Ovary (tissue), 7 donors: ENCODE measurements at regions not wholly inside any gene's neighbourhood (a gene's known extent, or its start where the extent isn't known, plus 50 kb on each side); places are given as distances from the start of the nearest gene placed in this dataset.

ENCODE experiments used
- DNase-seq, 5 donors: peaks; one replicate each; pipeline ENCODE4 v3.0.0-alpha.2; 2019 to 2020
- H3K27ac ChIP-seq, 2 donors: fragments of 200-600 bp; one replicate each; pipeline versions ENCODE4 v1.5.1 to v1.8.0; 2019 to 2022
- H3K27me3 ChIP-seq: fragments of 200-600 bp; one replicate; pipeline ENCODE4 v1.8.0; 2022
- H3K36me3 ChIP-seq: fragments of 200-600 bp; sonication (generic); one replicate; pipeline ENCODE4 v1.5.1; 2019
- H3K4me1 ChIP-seq: one replicate; pipeline ENCODE4 v1.8.1; 2013; ENCODE audit warnings: mild to moderate bottlenecking, moderate library complexity; ENCODE audit not compliant: insufficient read depth
- H3K4me3 ChIP-seq: fragments of 200-600 bp; sonication (generic); one replicate; pipeline ENCODE4 v1.5.1; 2017
- H3K9me3 ChIP-seq, 2 donors: fragments of 200-600 bp in 1 of 2; sonication (generic) in 1 of 2; one replicate each; pipeline versions ENCODE4 v1.5.1 to v1.8.1; 2013 to 2019; ENCODE audit warnings: mild to moderate bottlenecking in 1 of 2, moderate library complexity in 1 of 2
- EP300 ChIP-seq: sonication (generic); formaldehyde crosslinking; IDR thresholded peaks from one replicate; pipeline ENCODE4 v1.6.1; 2017; ENCODE audit warnings: antibody characterized with exemption
- POLR2A ChIP-seq: fragments of 450-650 bp; IDR thresholded peaks from one replicate; pipeline ENCODE4 v1.6.1; 2017; ENCODE audit warnings: antibody characterized with exemption, mild to moderate bottlenecking, moderate library complexity
- WGBS, 3 donors: extraction: QIAGEN DNeasy Blood & Tissue Kit in 1 of 3; methylation state at CpG; one replicate each; pipeline versions ENCODE4 v1.1.5 to v1.1.7; 2013 to 2017; 5-methylcytosine and 5-hydroxymethylcytosine counted together
- intact Hi-C, 4 donors: fragments of 100-400 bp; cut with DNase I; formaldehyde crosslinking; loops; one replicate each; pipeline versions ENCODE4 v1.11.0 to v1.15.1; 2022 to 2023
- TF ChIP-seq, protein P1 (sequence below), 3 donors: fragments of 450-650 bp in 2 of 3; fragments of 200-600 bp in 1 of 3; IDR thresholded peaks; one replicate each; pipeline versions ENCODE4 v1.5.1 to v1.8.0; 2016 to 2022; ENCODE audit warnings: antibody characterized with exemption in 3 of 3, mild to moderate bottlenecking in 1 of 3
- donor health status: DM: no; HTN: no; CAD: no; lungs with moderate emphysema.
- donor health status: DM: no; HTN: no; CAD: no.
- donor health status: Bipolar disorder and iron deficiency.
- donor health status: DM: no; HTN: no; CAD: no.
- donor health status: DM: yes; HTN: yes; CAD: no.

- no peaks in the 10 kb centered on the region for H3K9me3 ChIP-seq
- H3K4me1 ChIP-seq: no peaks in the 10 kb centered on the region
- 42 to 67% (median 52%) methylated on average over 8 of the region's 8 CpGs for WGBS, 3 donors
- H3K27me3 ChIP-seq: no peaks in the 10 kb centered on the region
- no peak overlapping the region for H3K4me3 ChIP-seq
- H3K27ac ChIP-seq: no peak overlapping the region
- no peaks in the 10 kb centered on the region for H3K36me3 ChIP-seq
- intact Hi-C loops: no loop called here
- TF ChIP-seq POLR2A: no peak
- TF ChIP-seq, protein P1, sequence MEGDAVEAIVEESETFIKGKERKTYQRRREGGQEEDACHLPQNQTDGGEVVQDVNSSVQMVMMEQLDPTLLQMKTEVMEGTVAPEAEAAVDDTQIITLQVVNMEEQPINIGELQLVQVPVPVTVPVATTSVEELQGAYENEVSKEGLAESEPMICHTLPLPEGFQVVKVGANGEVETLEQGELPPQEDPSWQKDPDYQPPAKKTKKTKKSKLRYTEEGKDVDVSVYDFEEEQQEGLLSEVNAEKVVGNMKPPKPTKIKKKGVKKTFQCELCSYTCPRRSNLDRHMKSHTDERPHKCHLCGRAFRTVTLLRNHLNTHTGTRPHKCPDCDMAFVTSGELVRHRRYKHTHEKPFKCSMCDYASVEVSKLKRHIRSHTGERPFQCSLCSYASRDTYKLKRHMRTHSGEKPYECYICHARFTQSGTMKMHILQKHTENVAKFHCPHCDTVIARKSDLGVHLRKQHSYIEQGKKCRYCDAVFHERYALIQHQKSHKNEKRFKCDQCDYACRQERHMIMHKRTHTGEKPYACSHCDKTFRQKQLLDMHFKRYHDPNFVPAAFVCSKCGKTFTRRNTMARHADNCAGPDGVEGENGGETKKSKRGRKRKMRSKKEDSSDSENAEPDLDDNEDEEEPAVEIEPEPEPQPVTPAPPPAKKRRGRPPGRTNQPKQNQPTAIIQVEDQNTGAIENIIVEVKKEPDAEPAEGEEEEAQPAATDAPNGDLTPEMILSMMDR (IDR thresholded peaks at IDR 0.05): no peak
- no peak for TF ChIP-seq EP300
- no peak for DNase-seq
Measured at GRCh38 chr3:186472456-186473008, 71.6 kb downstream of the CRYGS start.

DNA sequence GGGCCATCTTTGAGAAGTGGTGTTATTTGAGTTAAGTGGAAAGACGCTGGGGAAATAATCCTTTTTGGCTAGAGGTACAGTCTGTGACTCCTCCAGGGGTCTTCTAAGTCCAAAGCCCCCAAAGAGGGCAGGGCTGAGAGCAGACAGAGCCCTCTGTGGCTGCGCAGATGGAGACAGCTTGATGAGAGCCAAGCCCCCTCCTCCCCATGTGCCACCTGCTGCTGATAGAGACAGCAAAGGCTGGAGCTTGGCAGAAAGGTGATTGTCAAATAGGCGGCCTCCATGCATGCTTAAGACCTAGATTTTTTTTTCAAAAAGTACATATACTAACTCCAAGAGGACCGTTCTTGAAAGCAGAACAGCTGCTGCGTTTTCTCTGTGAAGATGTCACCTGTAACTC lies 72.4 kb downstream of the CRYGS start:
- WGBS, 3 donors: 21 to 51% (median 31%) methylated on average over 5 of the region's 5 CpGs

DNA sequence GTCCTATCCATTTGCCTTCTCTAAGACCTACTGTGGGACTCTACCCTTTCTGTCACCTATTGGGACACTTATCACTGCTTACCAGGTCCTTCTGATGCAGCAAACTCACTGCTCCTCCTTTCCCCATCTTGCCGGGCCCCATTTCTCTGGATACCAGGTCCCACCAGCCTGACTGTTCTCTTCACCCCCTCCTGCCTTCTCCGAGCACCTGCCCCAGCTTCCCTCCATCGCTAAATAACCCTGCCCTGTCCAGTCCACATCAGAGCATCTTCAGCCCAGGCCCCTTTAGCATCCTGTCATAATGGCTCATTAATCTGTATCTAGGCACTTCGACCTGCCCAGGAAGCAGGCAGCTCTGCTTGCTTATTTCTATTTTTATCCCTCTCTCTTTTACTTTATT lies 74.7 kb downstream of the CRYGS start:
- no peak for TF ChIP-seq POLR2A
- TF ChIP-seq, protein P1 (IDR thresholded peaks at IDR 0.05): no peak
- TF ChIP-seq EP300: no peak
- DNase-seq: no peak
- Histone ChIP-seq H3K4me1 (no peaks in the 10 kb centered on the region), H3K27me3 (no peaks in the 10 kb centered on the region), H3K36me3 (no peaks in the 10 kb centered on the region), H3K9me3 (no peaks in the 10 kb centered on the region), H3K27ac (no peak overlapping the region), H3K4me3 (no peak overlapping the region)
- WGBS, 3 donors: 68 to 78% (median 76%) methylated on average over 4 of the region's 4 CpGs
- intact Hi-C loops: no loop called here

More for the DNA sequence above, 72.4 kb downstream of the CRYGS start:
- intact Hi-C loops: no loop called here
- H3K36me3 ChIP-seq: no peaks in the 10 kb centered on the region
- no peak overlapping the region for H3K27ac ChIP-seq
- no peaks in the 10 kb centered on the region for H3K4me1 ChIP-seq
- H3K27me3 ChIP-seq: no peaks in the 10 kb centered on the region
- no peak for DNase-seq
- no peaks in the 10 kb centered on the region for H3K9me3 ChIP-seq
- no peak for TF ChIP-seq POLR2A
- TF ChIP-seq EP300: no peak
- TF ChIP-seq, protein P1 (IDR thresholded peaks at IDR 0.05): no peak
- H3K4me3 ChIP-seq: no peak overlapping the region

- Histone ChIP-seq H3K4me1 (no peaks in the 10 kb centered on the region), H3K36me3 (no peaks in the 10 kb centered on the region), H3K27ac (no peak overlapping the region), H3K9me3 (no peaks in the 10 kb centered on the region), H3K4me3 (no peak overlapping the region), H3K27me3 (no peaks in the 10 kb centered on the region)
- no peak for TF ChIP-seq POLR2A
- TF ChIP-seq EP300: no peak
- TF ChIP-seq, protein P1 (IDR thresholded peaks at IDR 0.05): no peak
- intact Hi-C loops: no loop called here
- no peak for DNase-seq
- WGBS, 3 donors: 66 to 74% (median 68%) methylated on average over 2 of the region's 2 CpGs
Measured at GRCh38 chr3:186467969-186468368, 76.2 kb downstream of the CRYGS start.
